Loucy (cell line): ENCODE measurements at regions not wholly inside any gene's neighbourhood (a gene's known extent, or its start where the extent isn't known, plus 50 kb on each side); places are given as distances from the start of the nearest gene placed in this dataset.

Experiments
- H2AFZ ChIP-seq: fragments of 200-600 bp; sonication (generic); 2 replicates; pipeline ENCODE4 v1.6.0; 2016; ENCODE audit warnings: antibody characterized with exemption, mild to moderate bottlenecking, low read length, moderate library complexity
- H3F3A ChIP-seq: fragments of 200-600 bp; 2 replicates; pipeline ENCODE4 v1.6.0; 2016; ENCODE audit warnings: antibody characterized with exemption, low read depth, mild to moderate bottlenecking
- H3K27me3 ChIP-seq: fragments of 200-600 bp; sonication (generic); 2 replicates; pipeline ENCODE4 v1.6.1; 2014; ENCODE audit warnings: low read length, mild to moderate bottlenecking; ENCODE audit not compliant: insufficient read depth, poor library complexity, severe bottlenecking
- H3K36me3 ChIP-seq: fragments of 200-600 bp; sonication (generic); 2 replicates; pipeline ENCODE4 v1.6.1; 2016; ENCODE audit warnings: low read length; ENCODE audit not compliant: insufficient read depth
- H3K4me1 ChIP-seq: fragments of 200-600 bp; sonication (generic); 2 replicates; pipeline ENCODE4 v1.5.1; 2014; ENCODE audit warnings: low read length, mild to moderate bottlenecking; ENCODE audit not compliant: insufficient read depth, poor library complexity, severe bottlenecking
- H3K4me2 ChIP-seq: fragments of 200-600 bp; sonication (generic); 2 replicates; pipeline ENCODE4 v1.6.0; 2014; ENCODE audit warnings: antibody characterized with exemption, low read length, low read depth, mild to moderate bottlenecking; ENCODE audit not compliant: poor library complexity, severe bottlenecking
- H3K4me3 ChIP-seq: fragments of 200-600 bp; sonication (generic); 2 replicates; pipeline ENCODE4 v1.5.1; 2014; ENCODE audit warnings: low read length, mild to moderate bottlenecking, mixed read lengths; ENCODE audit not compliant: poor library complexity, severe bottlenecking
- H3K79me2 ChIP-seq: fragments of 200-600 bp; sonication (generic); 2 replicates; pipeline ENCODE4 v1.6.1; 2014; ENCODE audit warnings: low read length; ENCODE audit not compliant: insufficient read depth
- H3K9ac ChIP-seq: fragments of 200-600 bp; sonication (generic); 2 replicates; pipeline ENCODE4 v1.6.0; 2014; ENCODE audit warnings: mild to moderate bottlenecking, low read depth, low read length, moderate library complexity; ENCODE audit not compliant: poor library complexity, severe bottlenecking
- H3K9me2 ChIP-seq: fragments of 200-600 bp; sonication (generic); replicated peaks from 2 replicates; pipeline ENCODE4 v1.6.1; 2016; ENCODE audit warnings: low read depth, low read length, mixed read lengths
- H3K9me3 ChIP-seq: fragments of 200-600 bp; sonication (generic); 2 replicates; pipeline ENCODE4 v1.6.1; 2014; ENCODE audit warnings: mild to moderate bottlenecking, antibody characterized with exemption, low read length, low read depth; ENCODE audit not compliant: insufficient read depth
- H4K20me1 ChIP-seq: fragments of 200-600 bp; sonication (generic); 2 replicates; pipeline ENCODE4 v1.6.0; 2014; ENCODE audit warnings: antibody characterized with exemption, low read length, mild to moderate bottlenecking; ENCODE audit not compliant: insufficient read depth, poor library complexity, severe bottlenecking
- EZH2phosphoT487 ChIP-seq: fragments of 200-600 bp; IDR thresholded peaks from 2 replicates; pipeline ENCODE4 v1.6.1; 2018; ENCODE audit warnings: antibody characterized with exemption, mild to moderate bottlenecking, moderate library complexity, borderline replicate concordance
- TF ChIP-seq, protein P1 (sequence below): fragments of 200-600 bp; sonication (generic); conservative IDR thresholded peaks from 2 replicates; pipeline ENCODE4 v1.5.1; 2014; ENCODE audit warnings: mild to moderate bottlenecking, antibody characterized with exemption, low read length

DNA sequence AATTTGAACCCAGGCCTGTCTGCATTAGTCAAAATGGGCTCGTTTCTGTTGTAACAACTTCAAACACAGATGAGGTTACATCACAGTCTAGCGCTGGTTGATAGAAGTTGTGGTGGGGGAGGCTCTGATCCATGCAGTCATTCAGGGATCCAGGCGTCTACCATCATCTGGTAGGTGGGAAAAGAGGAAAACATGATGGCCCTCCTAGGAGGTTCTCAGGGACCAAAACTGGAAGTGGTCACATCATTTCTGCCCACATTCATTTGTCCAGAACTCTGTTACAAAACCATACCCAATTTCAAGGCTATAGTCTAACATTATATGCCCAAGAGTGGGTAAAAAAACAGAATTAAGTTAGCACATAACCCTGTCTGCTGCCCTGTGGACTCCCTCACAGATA is 135.1 kb downstream of the PHETA1 start:
- Histone ChIP-seq H3K9ac (no peak overlapping the region), H3K4me2 (no peak overlapping the region), H3K4me3 (no peak overlapping the region), H3F3A (no peaks in the 10 kb centered on the region), H3K9me3 (no peaks in the 10 kb centered on the region), H3K36me3 (no peaks in the 10 kb centered on the region), H3K4me1 (peaks cover 8% of the 10 kb centered on the region), H3K9me2 (no peaks in the 10 kb centered on the region), H4K20me1 (no peaks in the 10 kb centered on the region), H3K79me2 (no peaks in the 10 kb centered on the region), H3K27me3 (no peaks in the 10 kb centered on the region), H2AFZ (no peak overlapping the region)
- TF ChIP-seq, protein P1, sequence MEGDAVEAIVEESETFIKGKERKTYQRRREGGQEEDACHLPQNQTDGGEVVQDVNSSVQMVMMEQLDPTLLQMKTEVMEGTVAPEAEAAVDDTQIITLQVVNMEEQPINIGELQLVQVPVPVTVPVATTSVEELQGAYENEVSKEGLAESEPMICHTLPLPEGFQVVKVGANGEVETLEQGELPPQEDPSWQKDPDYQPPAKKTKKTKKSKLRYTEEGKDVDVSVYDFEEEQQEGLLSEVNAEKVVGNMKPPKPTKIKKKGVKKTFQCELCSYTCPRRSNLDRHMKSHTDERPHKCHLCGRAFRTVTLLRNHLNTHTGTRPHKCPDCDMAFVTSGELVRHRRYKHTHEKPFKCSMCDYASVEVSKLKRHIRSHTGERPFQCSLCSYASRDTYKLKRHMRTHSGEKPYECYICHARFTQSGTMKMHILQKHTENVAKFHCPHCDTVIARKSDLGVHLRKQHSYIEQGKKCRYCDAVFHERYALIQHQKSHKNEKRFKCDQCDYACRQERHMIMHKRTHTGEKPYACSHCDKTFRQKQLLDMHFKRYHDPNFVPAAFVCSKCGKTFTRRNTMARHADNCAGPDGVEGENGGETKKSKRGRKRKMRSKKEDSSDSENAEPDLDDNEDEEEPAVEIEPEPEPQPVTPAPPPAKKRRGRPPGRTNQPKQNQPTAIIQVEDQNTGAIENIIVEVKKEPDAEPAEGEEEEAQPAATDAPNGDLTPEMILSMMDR = no peak
- no peak for TF ChIP-seq EZH2phosphoT487

DNA sequence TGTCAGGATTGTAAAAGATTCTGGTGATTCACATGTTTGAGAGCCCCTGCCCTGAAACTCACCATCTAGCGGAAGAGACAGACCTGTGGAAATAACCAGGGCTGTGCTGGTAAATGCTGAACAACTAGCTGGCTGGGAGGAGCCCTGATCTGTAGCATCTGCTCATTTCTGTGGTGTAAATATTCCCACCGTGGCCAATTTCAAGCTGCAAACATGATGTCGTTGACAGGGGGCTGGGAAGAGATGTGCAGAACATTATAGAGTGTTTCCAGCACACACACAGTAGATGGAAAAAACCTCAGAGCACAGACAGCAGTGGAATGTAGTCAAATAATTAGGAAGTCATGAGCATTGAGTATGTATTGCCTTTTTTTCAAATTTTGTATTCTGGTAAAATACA is 138.2 kb downstream of the PHETA1 start:
- TF ChIP-seq, protein P1 = no peak
- no peak for TF ChIP-seq EZH2phosphoT487
- H3K9ac ChIP-seq = no peak overlapping the region
- peaks cover 8% of the 10 kb centered on the region for H3K4me1 ChIP-seq
- H3K79me2 ChIP-seq = no peaks in the 10 kb centered on the region
- H3K27me3 ChIP-seq = no peaks in the 10 kb centered on the region
- H3K9me3 ChIP-seq = no peaks in the 10 kb centered on the region
- no peak overlapping the region for H3K4me2 ChIP-seq
- no peaks in the 10 kb centered on the region for H4K20me1 ChIP-seq
- H3K9me2 ChIP-seq = no peaks in the 10 kb centered on the region
- no peak overlapping the region for H3K4me3 ChIP-seq
- H2AFZ ChIP-seq = no peak overlapping the region
- no peaks in the 10 kb centered on the region for H3K36me3 ChIP-seq
- no peaks in the 10 kb centered on the region for H3F3A ChIP-seq

DNA sequence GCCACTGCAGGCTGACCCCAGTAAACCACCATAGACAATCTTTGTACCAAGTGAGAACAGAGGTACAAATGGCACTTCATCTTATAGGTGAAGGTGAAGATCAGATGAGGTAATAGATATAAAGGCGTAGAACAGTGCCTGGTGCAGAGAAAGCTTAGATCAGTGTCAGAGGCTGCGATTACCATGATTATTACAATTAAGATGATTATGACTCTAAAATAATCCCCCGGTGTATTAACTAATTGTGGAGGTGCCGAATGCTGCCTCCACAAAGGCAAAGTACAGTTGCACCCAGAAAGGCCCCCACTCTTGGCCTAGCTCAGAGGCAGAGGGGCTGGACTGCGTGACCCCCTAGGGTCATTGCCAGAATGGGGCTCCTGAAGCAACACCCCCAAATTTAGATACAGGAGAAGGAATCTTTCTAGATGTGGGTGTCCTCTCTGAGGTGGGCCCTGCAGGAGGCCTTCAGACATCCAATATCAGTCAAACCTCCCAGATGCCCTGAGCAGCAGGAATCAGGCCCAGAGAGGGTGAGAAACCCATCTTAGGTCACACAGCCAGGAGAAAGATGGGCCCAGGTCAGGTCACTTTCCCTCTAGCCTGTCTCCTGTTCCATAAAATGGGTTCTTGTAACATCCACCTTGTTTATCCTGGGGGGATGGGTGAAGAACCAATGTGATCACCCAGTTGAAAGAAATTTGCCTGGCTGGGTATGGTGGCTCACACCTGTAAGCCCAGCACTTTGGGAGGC is 139.8 kb downstream of the PHETA1 start:
- H3K9ac ChIP-seq = no peak overlapping the region
- H4K20me1 ChIP-seq = no peaks in the 10 kb centered on the region
- no peaks in the 10 kb centered on the region for H3F3A ChIP-seq
- no peaks in the 10 kb centered on the region for H3K79me2 ChIP-seq
- no peak for TF ChIP-seq EZH2phosphoT487
- TF ChIP-seq, protein P1 = no peak
- no peak overlapping the region for H3K4me3 ChIP-seq
- no peak overlapping the region for H2AFZ ChIP-seq
- H3K9me3 ChIP-seq = no peaks in the 10 kb centered on the region
- H3K27me3 ChIP-seq = no peaks in the 10 kb centered on the region
- peaks cover 22% of the 10 kb centered on the region for H3K4me1 ChIP-seq
- H3K4me2 ChIP-seq = no peak overlapping the region
- no peaks in the 10 kb centered on the region for H3K9me2 ChIP-seq
- H3K36me3 ChIP-seq = no peaks in the 10 kb centered on the region
